GM23338 (cell line): ENCODE measurements at regions not wholly inside any gene's neighbourhood (a gene's known extent, or its start where the extent isn't known, plus 50 kb on each side); places are given as distances from the start of the nearest gene placed in this dataset.

Source experiments
- ATAC-seq: fragments of 200-7000 bp; cut with Tn5 transposase; 3 replicates; pipeline ENCODE4 v1.9.1; 2020
- DNase-seq: peaks from one replicate; pipeline ENCODE4 v3.0.0-alpha.2; 2015; ENCODE audit warnings: low spot score
- H2AFZ ChIP-seq: fragments of 200-600 bp; sonication (generic); 2 replicates; pipeline ENCODE4 v1.8.0; 2016; ENCODE audit warnings: antibody characterized with exemption, mild to moderate bottlenecking, moderate library complexity
- H3F3A ChIP-seq: fragments of 200-600 bp; sonication (generic); replicated peaks from 2 replicates; pipeline ENCODE4 v1.8.0; 2017; ENCODE audit warnings: antibody characterized with exemption, mixed run types, low read depth
- H3K27ac ChIP-seq: fragments of 200-600 bp; sonication (generic); 2 replicates; pipeline ENCODE4 v1.6.1; 2016; ENCODE audit warnings: low read depth
- H3K27me3 ChIP-seq: fragments of 200-600 bp; sonication (generic); 2 replicates; pipeline ENCODE4 v1.8.0; 2016; ENCODE audit warnings: mild to moderate bottlenecking, mixed run types, moderate library complexity; ENCODE audit not compliant: insufficient read depth
- H3K36me3 ChIP-seq: fragments of 200-600 bp; sonication (generic); 2 replicates; pipeline ENCODE4 v1.8.0; 2016; ENCODE audit warnings: mild to moderate bottlenecking; ENCODE audit not compliant: insufficient read depth
- H3K4me1 ChIP-seq: fragments of 200-600 bp; sonication (generic); 2 replicates; pipeline ENCODE4 v1.8.0; 2016; ENCODE audit warnings: mild to moderate bottlenecking, moderate library complexity; ENCODE audit not compliant: insufficient read depth
- H3K4me2 ChIP-seq: fragments of 200-600 bp; sonication (generic); 2 replicates; pipeline ENCODE4 v1.7.1; 2017; ENCODE audit warnings: mixed run types
- H3K4me3 ChIP-seq: fragments of 200-600 bp; sonication (generic); 2 replicates; pipeline ENCODE4 v1.6.1; 2016; ENCODE audit warnings: mixed run types
- H3K79me2 ChIP-seq: fragments of 200-600 bp; sonication (generic); replicated peaks from 2 replicates; pipeline ENCODE4 v1.8.0; 2017; ENCODE audit warnings: mild to moderate bottlenecking; ENCODE audit not compliant: insufficient read depth
- H3K9me2 ChIP-seq: fragments of 200-600 bp; sonication (generic); 2 replicates; pipeline ENCODE4 v1.8.0; 2017; ENCODE audit not compliant: insufficient read depth
- H4K20me1 ChIP-seq: fragments of 200-600 bp; sonication (generic); replicated peaks from 2 replicates; pipeline ENCODE4 v1.8.0; 2017; ENCODE audit warnings: mild to moderate bottlenecking; ENCODE audit not compliant: insufficient read depth
- H3K27ac Mint-ChIP-seq: 2 replicates; pipeline ENCODE4 v1.8.0; 2020; ENCODE audit warnings: inconsistent platforms, mild to moderate bottlenecking, moderate library complexity, mixed read lengths
- H3K27me3 Mint-ChIP-seq: 3 replicates; pipeline ENCODE4 v1.8.0; 2022; ENCODE audit warnings: low read depth, mild to moderate bottlenecking, moderate library complexity, mixed read lengths, inconsistent platforms; ENCODE audit not compliant: insufficient read depth, poor library complexity
- H3K36me3 Mint-ChIP-seq: 3 replicates; pipeline ENCODE4 v1.8.0; 2021; ENCODE audit warnings: low read depth, mild to moderate bottlenecking, inconsistent platforms, moderate library complexity, mixed read lengths
- H3K4me1 Mint-ChIP-seq: 3 replicates; pipeline ENCODE4 v1.8.0; 2020; ENCODE audit warnings: mild to moderate bottlenecking, inconsistent platforms, mixed read lengths
- H3K4me3 Mint-ChIP-seq: 3 replicates; pipeline ENCODE4 v1.8.0; 2021; ENCODE audit warnings: moderate library complexity, mild to moderate bottlenecking, inconsistent platforms, mixed read lengths
- H3K9me3 Mint-ChIP-seq: 3 replicates; pipeline ENCODE4 v1.8.0; 2020; ENCODE audit warnings: moderate library complexity, mild to moderate bottlenecking, inconsistent platforms, mixed read lengths
- CTCF ChIP-seq, 2 experiments: fragments of 200-600 bp in 1 of 2; sonication (generic) in 1 of 2; conservative IDR thresholded peaks; 2 replicates each; pipeline versions ENCODE4 v1.5.1 to v1.6.1; 2016 to 2017; ENCODE audit warnings: antibody characterized with exemption in 2 of 2, low read depth in 2 of 2, mild to moderate bottlenecking in 2 of 2, moderate library complexity in 1 of 2
- EZH2 ChIP-seq: fragments of 200-600 bp; sonication (generic); IDR thresholded peaks from one replicate; pipeline ENCODE4 v1.8.0; 2017; ENCODE audit warnings: antibody characterized with exemption, mild to moderate bottlenecking, low read depth; ENCODE audit not compliant: unreplicated experiment
- EZH2phosphoT487 ChIP-seq: fragments of 200-600 bp; sonication (generic); IDR thresholded peaks from one replicate; pipeline ENCODE4 v1.8.1; 2018; ENCODE audit warnings: antibody characterized with exemption; ENCODE audit not compliant: unreplicated experiment
- ZNF114 ChIP-seq: fragments of 250-450 bp; sonication (Bioruptor Pico); IDR thresholded peaks from 2 replicates; pipeline ENCODE4 v1.5.0; 2020; ENCODE audit warnings: mild to moderate bottlenecking, moderate library complexity
- ZNF331 ChIP-seq: fragments of 250-450 bp; sonication (Bioruptor Pico); IDR thresholded peaks from 2 replicates; pipeline ENCODE4 v1.5.0; 2020; ENCODE audit warnings: low read depth, mild to moderate bottlenecking, moderate library complexity
- ZNF462 ChIP-seq: fragments of 250-450 bp; sonication (Bioruptor Pico); IDR thresholded peaks from 2 replicates; pipeline ENCODE4 v1.5.0; 2020; ENCODE audit warnings: mild to moderate bottlenecking, moderate library complexity
- TF ChIP-seq, protein P1 (sequence below): IDR thresholded peaks from 2 replicates; pipeline ENCODE4 v1.6.1; 2016; ENCODE audit warnings: antibody characterized with exemption

DNA sequence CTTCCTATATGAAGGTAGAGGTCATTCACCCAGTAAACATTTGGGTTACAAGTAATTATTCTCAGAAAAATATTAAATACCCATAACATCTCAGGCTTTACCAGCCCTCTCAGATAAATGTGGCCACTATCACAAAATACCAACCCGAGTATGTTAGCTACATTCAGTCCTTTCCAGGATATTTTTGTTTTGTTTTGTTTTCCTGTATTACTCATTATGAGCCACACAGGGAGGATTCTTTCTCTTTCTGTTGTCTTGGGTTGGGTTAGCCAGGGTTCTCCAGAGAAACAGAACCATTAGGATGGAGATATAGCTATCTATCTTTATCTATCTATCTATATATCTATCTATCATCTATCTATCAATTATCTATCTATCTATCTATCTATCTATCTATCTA lies 947.6 kb upstream of the MDGA2 start (continued):
- no peak for TF ChIP-seq ZNF462 (CRISPR knock-in tag)

DNA sequence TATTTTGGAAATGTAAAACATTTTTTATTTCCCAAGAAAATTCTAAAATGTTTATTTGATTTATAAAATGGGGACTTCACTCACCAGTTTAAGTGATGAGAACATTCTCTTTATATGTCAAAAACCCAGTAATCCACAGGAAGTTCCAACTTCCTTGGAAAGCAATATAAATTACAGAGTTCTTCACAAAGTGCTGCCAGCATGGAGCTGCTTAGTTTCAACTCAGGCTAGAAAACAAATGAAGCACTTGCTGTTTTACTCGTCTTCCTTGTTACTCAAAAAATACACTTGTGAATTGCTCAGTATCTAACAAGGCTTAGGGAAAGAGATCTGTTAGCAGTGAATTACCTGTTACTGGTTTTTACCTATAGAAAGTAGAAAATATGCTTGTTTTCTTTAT lies 942.7 kb upstream of the MDGA2 start:
- H3K4me3 ChIP-seq = no peak overlapping the region
- Mint-ChIP-seq H3K4me3 (no peak overlapping the region), H3K27ac (no peak overlapping the region), H3K27me3 (no peaks in the 10 kb centered on the region), H3K4me1 (no peaks in the 10 kb centered on the region), H3K9me3 (no peaks in the 10 kb centered on the region; the same call in 2 of the 3 replicates), H3K36me3 (no peaks in the 10 kb centered on the region)
- no peaks in the 10 kb centered on the region for H3K27me3 ChIP-seq
- no peaks in the 10 kb centered on the region for H3K4me1 ChIP-seq
- DNase-seq (no peak), ATAC-seq (no peak)
- no peaks in the 10 kb centered on the region for H3F3A ChIP-seq
- no peaks in the 10 kb centered on the region for H3K9me2 ChIP-seq
- no peak overlapping the region for H3K4me2 ChIP-seq
- no peaks in the 10 kb centered on the region for H3K79me2 ChIP-seq
- H3K27ac ChIP-seq = no peak overlapping the region
- no peak overlapping the region for H2AFZ ChIP-seq
- H3K36me3 ChIP-seq = no peaks in the 10 kb centered on the region
- H4K20me1 ChIP-seq = no peaks in the 10 kb centered on the region
- TF ChIP-seq, protein P1, sequence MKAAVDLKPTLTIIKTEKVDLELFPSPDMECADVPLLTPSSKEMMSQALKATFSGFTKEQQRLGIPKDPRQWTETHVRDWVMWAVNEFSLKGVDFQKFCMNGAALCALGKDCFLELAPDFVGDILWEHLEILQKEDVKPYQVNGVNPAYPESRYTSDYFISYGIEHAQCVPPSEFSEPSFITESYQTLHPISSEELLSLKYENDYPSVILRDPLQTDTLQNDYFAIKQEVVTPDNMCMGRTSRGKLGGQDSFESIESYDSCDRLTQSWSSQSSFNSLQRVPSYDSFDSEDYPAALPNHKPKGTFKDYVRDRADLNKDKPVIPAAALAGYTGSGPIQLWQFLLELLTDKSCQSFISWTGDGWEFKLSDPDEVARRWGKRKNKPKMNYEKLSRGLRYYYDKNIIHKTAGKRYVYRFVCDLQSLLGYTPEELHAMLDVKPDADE = no peak
- TF ChIP-seq EZH2 = no peak
- TF ChIP-seq ZNF462 (CRISPR knock-in tag) = no peak
- no peak for TF ChIP-seq CTCF (conservative IDR thresholded peaks at IDR 0.05; ENCODE audit: low read depth in 2 of 2)
- no peak for TF ChIP-seq ZNF114 (CRISPR knock-in tag)
- TF ChIP-seq ZNF331 (CRISPR knock-in tag) = no peak
- no peak for TF ChIP-seq EZH2phosphoT487
